HUES64 (cell line): ENCODE measurements at regions not wholly inside any gene's neighbourhood (a gene's known extent, or its start where the extent isn't known, plus 50 kb on each side); places are given as distances from the start of the nearest gene placed in this dataset.

Source experiments
- H3K27ac ChIP-seq: 2 replicates; pipeline ENCODE4 v1.7.0; 2013; ENCODE audit warnings: low read depth, low read length, inconsistent platforms
- H3K27me3 ChIP-seq: 2 replicates; pipeline ENCODE4 v1.6.1; 2013; ENCODE audit warnings: mild to moderate bottlenecking, low read length; ENCODE audit not compliant: insufficient read depth
- H3K36me3 ChIP-seq: 2 replicates; pipeline ENCODE4 v1.6.1; 2013; ENCODE audit warnings: mild to moderate bottlenecking, low read length; ENCODE audit not compliant: insufficient read depth
- H3K4me1 ChIP-seq: 2 replicates; pipeline ENCODE4 v1.6.1; 2013; ENCODE audit warnings: mild to moderate bottlenecking, low read length, moderate library complexity; ENCODE audit not compliant: insufficient read depth
- H3K4me3 ChIP-seq: 2 replicates; pipeline ENCODE4 v1.5.1; 2013; ENCODE audit warnings: mild to moderate bottlenecking, low read length, moderate library complexity
- H3K9ac ChIP-seq: 2 replicates; pipeline ENCODE4 v1.6.1; 2013; ENCODE audit warnings: mild to moderate bottlenecking, low read depth, low read length
- H3K9me3 ChIP-seq: 2 replicates; pipeline ENCODE4 v1.6.1; 2013; ENCODE audit warnings: low read depth, low read length; ENCODE audit not compliant: insufficient read depth
- WGBS: fragments of 150-250, 120-280 bp; methylation state at CpG from one replicate; pipeline ENCODE4 v1.1.7; 2013; ENCODE audit warnings: missing lambda C conversion rate; 5-methylcytosine and 5-hydroxymethylcytosine counted together

GRCh38 chr6:122145741-122146240, 253.7 kb upstream of the HSF2 start:
- H3K4me1 ChIP-seq: no peaks in the 10 kb centered on the region
- no peak overlapping the region for H3K9ac ChIP-seq
- H3K27ac ChIP-seq: no peak overlapping the region
- no peak overlapping the region for H3K4me3 ChIP-seq
- H3K27me3 ChIP-seq: no peaks in the 10 kb centered on the region
- H3K9me3 ChIP-seq: no peaks in the 10 kb centered on the region
- 86% methylated on average over 1 of the region's 2 CpGs for WGBS
- H3K36me3 ChIP-seq: no peaks in the 10 kb centered on the region

- WGBS: 94% methylated on average over 3 of the region's 3 CpGs
- H3K4me3 ChIP-seq: no peak overlapping the region
- H3K4me1 ChIP-seq: peaks cover under 1% of the 10 kb centered on the region; the same call in 1 of the 2 replicates
- H3K36me3 ChIP-seq: no peaks in the 10 kb centered on the region
- no peak overlapping the region for H3K27ac ChIP-seq
- no peaks in the 10 kb centered on the region for H3K9me3 ChIP-seq
- H3K9ac ChIP-seq: no peak overlapping the region
- no peaks in the 10 kb centered on the region for H3K27me3 ChIP-seq
Measured at GRCh38 chr6:122147291-122147690, 252.2 kb upstream of the HSF2 start.

DNA sequence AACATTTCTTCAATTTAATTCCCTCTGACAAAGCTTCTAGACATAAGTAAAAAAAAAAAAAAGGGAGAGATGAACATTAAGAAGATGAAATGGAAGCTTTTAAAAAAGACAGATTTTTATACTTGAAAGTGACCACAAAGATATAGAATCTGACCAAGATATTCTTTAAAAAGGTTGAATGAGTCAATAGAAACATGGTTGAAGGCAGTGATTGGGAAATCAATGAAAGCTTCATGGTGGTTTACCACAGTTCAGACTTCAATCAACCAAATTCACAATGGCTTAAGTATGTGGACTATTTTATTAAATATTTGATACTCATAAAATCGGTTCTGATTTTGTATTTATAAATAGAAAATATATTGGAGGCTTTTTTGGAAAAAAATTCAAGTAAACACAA, 248.4 kb upstream of the HSF2 start:
- no peak overlapping the region for H3K9ac ChIP-seq
- no peak overlapping the region for H3K4me3 ChIP-seq
- peaks cover 21% of the 10 kb centered on the region for H3K4me1 ChIP-seq
- H3K27me3 ChIP-seq: no peaks in the 10 kb centered on the region
- no peak overlapping the region for H3K27ac ChIP-seq
- WGBS: no CpG with 5 or more reads among the region's 1 CpG
- H3K9me3 ChIP-seq: no peaks in the 10 kb centered on the region
- H3K36me3 ChIP-seq: no peaks in the 10 kb centered on the region

- Histone ChIP-seq H3K27me3 (no peaks in the 10 kb centered on the region), H3K36me3 (no peaks in the 10 kb centered on the region), H3K9ac (no peak overlapping the region), H3K9me3 (no peaks in the 10 kb centered on the region), H3K4me1 (peaks cover 21% of the 10 kb centered on the region), H3K27ac (no peak overlapping the region), H3K4me3 (no peak overlapping the region)
- 100% methylated on average over 1 of the region's 1 CpG for WGBS
Measured at GRCh38 chr6:122151763-122152162, 247.7 kb upstream of the HSF2 start.

- Histone ChIP-seq H3K27me3 (no peaks in the 10 kb centered on the region), H3K27ac (no peak overlapping the region), H3K36me3 (no peaks in the 10 kb centered on the region), H3K4me1 (peaks cover 21% of the 10 kb centered on the region), H3K9me3 (no peaks in the 10 kb centered on the region), H3K9ac (0 out of 2 replicates have a peak overlapping the region, but pooled peaks have one; percentile 0), H3K4me3 (no peak overlapping the region)
- 84% methylated on average over 3 of the region's 3 CpGs for WGBS
Measured at GRCh38 chr6:122153557-122153956, 245.9 kb upstream of the HSF2 start.

- WGBS: no CpG with 5 or more reads among the region's 1 CpG
- H3K9ac ChIP-seq: 0 out of 2 replicates have a peak overlapping the region, but pooled peaks have one; percentile 0
- H3K4me1 ChIP-seq: peaks cover 21% of the 10 kb centered on the region
- H3K27me3 ChIP-seq: no peaks in the 10 kb centered on the region
- H3K4me3 ChIP-seq: no peak overlapping the region
- H3K9me3 ChIP-seq: no peaks in the 10 kb centered on the region
- no peak overlapping the region; the same call in 1 of the 2 replicates for H3K27ac ChIP-seq
- no peaks in the 10 kb centered on the region for H3K36me3 ChIP-seq
Measured at GRCh38 chr6:122154155-122154554, 245.3 kb upstream of the HSF2 start.

GRCh38 chr6:122154912-122155575, 244.4 kb upstream of the HSF2 start:
- H3K27ac ChIP-seq: no peak overlapping the region
- H3K4me3 ChIP-seq: no peak overlapping the region
- H3K4me1 ChIP-seq: peaks cover 21% of the 10 kb centered on the region
- no peaks in the 10 kb centered on the region for H3K9me3 ChIP-seq
- no peaks in the 10 kb centered on the region for H3K36me3 ChIP-seq
- 92% methylated on average over 1 of the region's 2 CpGs for WGBS
- H3K9ac ChIP-seq: no peak overlapping the region
- H3K27me3 ChIP-seq: no peaks in the 10 kb centered on the region

- no peak overlapping the region for H3K27ac ChIP-seq
- no peaks in the 10 kb centered on the region for H3K9me3 ChIP-seq
- no peaks in the 10 kb centered on the region for H3K36me3 ChIP-seq
- no peak overlapping the region for H3K9ac ChIP-seq
- peaks cover under 1% of the 10 kb centered on the region; the same call in 1 of the 2 replicates for H3K4me1 ChIP-seq
- H3K4me3 ChIP-seq: no peak overlapping the region
- 96% methylated on average over 5 of the region's 5 CpGs for WGBS
- no peaks in the 10 kb centered on the region for H3K27me3 ChIP-seq
Measured at GRCh38 chr6:122161136-122161535, 238.3 kb upstream of the HSF2 start.

- no peak overlapping the region for H3K27ac ChIP-seq
- H3K27me3 ChIP-seq: no peaks in the 10 kb centered on the region
- no peaks in the 10 kb centered on the region for H3K9me3 ChIP-seq
- WGBS: 94% methylated on average over 19 of the region's 20 CpGs
- H3K9ac ChIP-seq: no peak overlapping the region
- no peaks in the 10 kb centered on the region for H3K36me3 ChIP-seq
- no peak overlapping the region for H3K4me3 ChIP-seq
- peaks cover 4% of the 10 kb centered on the region; the same call in 1 of the 2 replicates for H3K4me1 ChIP-seq
Measured at GRCh38 chr6:122165014-122165413, 234.4 kb upstream of the HSF2 start.

- Histone ChIP-seq H3K4me3 (no peak overlapping the region), H3K27me3 (no peaks in the 10 kb centered on the region), H3K27ac (no peak overlapping the region), H3K4me1 (peaks cover 4% of the 10 kb centered on the region; the same call in 1 of the 2 replicates), H3K36me3 (no peaks in the 10 kb centered on the region), H3K9me3 (no peaks in the 10 kb centered on the region), H3K9ac (no peak overlapping the region)
- 97% methylated on average over 2 of the region's 2 CpGs for WGBS
Measured at GRCh38 chr6:122170274-122170673, 229.2 kb upstream of the HSF2 start.

DNA sequence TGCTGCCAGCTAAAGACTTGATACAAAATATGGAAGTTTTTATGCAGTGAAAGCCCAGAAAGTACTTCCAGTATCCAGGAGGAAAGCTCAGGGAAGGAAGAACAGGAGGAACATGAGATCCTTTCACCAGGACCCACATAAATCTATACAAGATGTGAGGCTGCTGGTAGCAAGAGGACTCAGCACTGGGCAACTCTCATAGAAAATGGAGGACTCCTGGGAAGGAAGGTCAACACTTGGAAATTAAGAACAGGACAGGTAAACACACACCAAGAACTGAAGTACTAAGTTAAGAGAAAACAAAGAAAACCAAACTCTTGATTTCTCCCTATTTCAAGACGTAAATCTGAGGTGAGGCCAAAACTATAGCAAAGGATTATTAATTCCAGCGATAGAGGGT, 220.5 kb upstream of the HSF2 start:
- 96% methylated on average over 2 of the region's 2 CpGs for WGBS
- Histone ChIP-seq H3K9me3 (no peaks in the 10 kb centered on the region), H3K27me3 (no peaks in the 10 kb centered on the region), H3K9ac (no peak overlapping the region), H3K36me3 (no peaks in the 10 kb centered on the region), H3K27ac (no peak overlapping the region), H3K4me3 (no peak overlapping the region), H3K4me1 (peaks cover 9% of the 10 kb centered on the region; the same call in 1 of the 2 replicates)
